ENCODE measurements at regions not wholly inside any gene's neighbourhood (a gene's known extent, or its start where the extent isn't known, plus 50 kb on each side); places are given as distances from the start of the nearest gene placed in this dataset.

DNA sequence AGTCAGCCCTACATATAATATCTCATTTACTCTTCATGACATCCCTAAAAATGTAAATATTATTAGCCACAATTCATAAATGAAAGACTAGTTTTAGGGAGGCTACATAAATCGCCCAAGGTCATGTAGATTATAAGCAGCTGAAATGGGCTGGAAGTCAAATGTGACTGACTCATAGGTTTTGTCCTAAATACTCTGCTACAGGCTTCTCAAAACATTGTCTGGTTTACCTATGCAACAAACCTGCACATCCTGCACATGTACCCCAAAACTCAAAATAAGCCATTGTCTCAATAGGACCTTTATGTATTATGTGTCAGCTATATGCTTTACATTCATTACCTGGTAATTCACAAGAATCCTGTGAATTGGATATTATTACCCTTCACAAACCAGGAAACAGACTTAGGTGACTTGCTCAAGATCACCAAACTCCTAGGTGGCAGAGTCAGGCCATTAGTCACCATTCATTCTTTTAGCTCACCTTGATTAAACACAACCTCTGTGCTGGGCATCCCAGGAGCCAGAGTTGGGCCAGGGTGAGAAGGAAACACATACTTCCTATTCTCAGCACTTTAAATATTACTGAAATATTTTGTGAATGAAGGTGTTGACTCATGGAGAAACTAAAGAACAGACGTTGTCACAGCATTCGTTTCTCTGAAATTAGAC is 69.4 kb upstream of the CPO start:
- H3K9me3 ChIP-seq (ENCODE audit: low read length) = no peaks in the 10 kb centered on the region
- H3K27ac ChIP-seq (ENCODE audit: low read length) = no peak overlapping the region
- no peak overlapping the region for H2AFZ ChIP-seq (ENCODE audit: low read depth, low read length)
- H3K9ac ChIP-seq (ENCODE audit: low read length) = no peak overlapping the region
- TF ChIP-seq, protein P1, sequence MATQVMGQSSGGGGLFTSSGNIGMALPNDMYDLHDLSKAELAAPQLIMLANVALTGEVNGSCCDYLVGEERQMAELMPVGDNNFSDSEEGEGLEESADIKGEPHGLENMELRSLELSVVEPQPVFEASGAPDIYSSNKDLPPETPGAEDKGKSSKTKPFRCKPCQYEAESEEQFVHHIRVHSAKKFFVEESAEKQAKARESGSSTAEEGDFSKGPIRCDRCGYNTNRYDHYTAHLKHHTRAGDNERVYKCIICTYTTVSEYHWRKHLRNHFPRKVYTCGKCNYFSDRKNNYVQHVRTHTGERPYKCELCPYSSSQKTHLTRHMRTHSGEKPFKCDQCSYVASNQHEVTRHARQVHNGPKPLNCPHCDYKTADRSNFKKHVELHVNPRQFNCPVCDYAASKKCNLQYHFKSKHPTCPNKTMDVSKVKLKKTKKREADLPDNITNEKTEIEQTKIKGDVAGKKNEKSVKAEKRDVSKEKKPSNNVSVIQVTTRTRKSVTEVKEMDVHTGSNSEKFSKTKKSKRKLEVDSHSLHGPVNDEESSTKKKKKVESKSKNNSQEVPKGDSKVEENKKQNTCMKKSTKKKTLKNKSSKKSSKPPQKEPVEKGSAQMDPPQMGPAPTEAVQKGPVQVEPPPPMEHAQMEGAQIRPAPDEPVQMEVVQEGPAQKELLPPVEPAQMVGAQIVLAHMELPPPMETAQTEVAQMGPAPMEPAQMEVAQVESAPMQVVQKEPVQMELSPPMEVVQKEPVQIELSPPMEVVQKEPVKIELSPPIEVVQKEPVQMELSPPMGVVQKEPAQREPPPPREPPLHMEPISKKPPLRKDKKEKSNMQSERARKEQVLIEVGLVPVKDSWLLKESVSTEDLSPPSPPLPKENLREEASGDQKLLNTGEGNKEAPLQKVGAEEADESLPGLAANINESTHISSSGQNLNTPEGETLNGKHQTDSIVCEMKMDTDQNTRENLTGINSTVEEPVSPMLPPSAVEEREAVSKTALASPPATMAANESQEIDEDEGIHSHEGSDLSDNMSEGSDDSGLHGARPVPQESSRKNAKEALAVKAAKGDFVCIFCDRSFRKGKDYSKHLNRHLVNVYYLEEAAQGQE (IDR thresholded peaks at IDR 0.05; ENCODE audit: borderline replicate concordance) = no peak
- TF ChIP-seq TAF1 (IDR thresholded peaks at IDR 0.05; ENCODE audit: low read depth) (no peak), POLR2AphosphoS5 (IDR thresholded peaks at IDR 0.05) (no peak), RAD21 (conservative IDR thresholded peaks at IDR 0.05) (no peak), SMC3 (conservative IDR thresholded peaks at IDR 0.05; ENCODE audit: poor library complexity) (no peak)
- no peak overlapping the region for H3K4me3 ChIP-seq (ENCODE audit: low read length)
- H3K36me3 ChIP-seq (ENCODE audit: insufficient read depth, low read length) = no peaks in the 10 kb centered on the region
- H3K27me3 ChIP-seq (ENCODE audit: insufficient read depth, low read depth, low read length) = no peaks in the 10 kb centered on the region
- no peaks in the 10 kb centered on the region for H3F3A ChIP-seq (ENCODE audit: insufficient read depth, low read length, poor library complexity, severe bottlenecking)
- no peaks in the 10 kb centered on the region for H4K20me1 ChIP-seq (ENCODE audit: insufficient read depth)
- H3K79me2 ChIP-seq (replicated peaks; ENCODE audit: insufficient read depth, low read length) = no peaks in the 10 kb centered on the region
- H3K9me2 ChIP-seq (ENCODE audit: insufficient read depth, low read length) = no peaks in the 10 kb centered on the region
- H3K4me2 ChIP-seq (ENCODE audit: low read length) = no peak overlapping the region

GRCh38 chr2:206873423-206873822 is 65.9 kb upstream of the CPO start:
- Histone ChIP-seq H3K4me2 (ENCODE audit: low read length) (peak overlapping the region; percentile 37), H3K79me2 (replicated peaks; ENCODE audit: insufficient read depth, low read length) (no peaks in the 10 kb centered on the region), H3K4me3 (ENCODE audit: low read length) (peak overlapping the region; percentile 51), H3K36me3 (ENCODE audit: insufficient read depth, low read length) (no peaks in the 10 kb centered on the region), H3K9ac (ENCODE audit: low read length) (peak overlapping the region; percentile 51), H2AFZ (ENCODE audit: low read depth, low read length) (peak overlapping the region; percentile 42), H3K27me3 (ENCODE audit: insufficient read depth, low read depth, low read length) (no peaks in the 10 kb centered on the region), H3F3A (ENCODE audit: insufficient read depth, low read length, poor library complexity, severe bottlenecking) (no peaks in the 10 kb centered on the region), H3K9me2 (ENCODE audit: insufficient read depth, low read length) (no peaks in the 10 kb centered on the region), H3K9me3 (ENCODE audit: low read length) (no peaks in the 10 kb centered on the region), H4K20me1 (ENCODE audit: insufficient read depth) (no peaks in the 10 kb centered on the region), H3K27ac (ENCODE audit: low read length) (peak overlapping the region; percentile 82)
- TF ChIP-seq EZH2 (IDR thresholded peaks at IDR 0.05; ENCODE audit: borderline replicate concordance, insufficient read depth, low read length, poor library complexity, severe bottlenecking) (no peak), EP300 (conservative IDR thresholded peaks at IDR 0.05; ENCODE audit: poor library complexity, severe bottlenecking) (peak; percentile 36), POLR2AphosphoS5 (IDR thresholded peaks at IDR 0.05) (peak; percentile 24), RAD21 (conservative IDR thresholded peaks at IDR 0.05) (peak; percentile 40), SMC3 (conservative IDR thresholded peaks at IDR 0.05; ENCODE audit: poor library complexity) (peak; percentile 27), TAF1 (IDR thresholded peaks at IDR 0.05; ENCODE audit: low read depth) (no peak), MXI1 (conservative IDR thresholded peaks at IDR 0.05; ENCODE audit: poor library complexity, severe bottlenecking) (peak; percentile 50)
- TF ChIP-seq, protein P1 (IDR thresholded peaks at IDR 0.05; ENCODE audit: borderline replicate concordance) = no peak
